K562 (cell line): ENCODE measurements at regions not wholly inside any gene's neighbourhood (a gene's known extent, or its start where the extent isn't known, plus 50 kb on each side); places are given as distances from the start of the nearest gene placed in this dataset.

ENCODE experiments used
- ARID4B ChIP-seq: sonication (generic); formaldehyde crosslinking; IDR thresholded peaks from 2 replicates; pipeline ENCODE4 v1.8.0; 2022; ENCODE audit warnings: mild to moderate bottlenecking, missing genetic modification reagents
- BCOR ChIP-seq: fragments of 450-650 bp; IDR thresholded peaks from 2 replicates; pipeline ENCODE4 v1.6.1; 2016
- CTCF ChIP-seq, 3 experiments: IDR thresholded peaks in 2 of 3; conservative IDR thresholded peaks in 1 of 3; 2 replicates each; pipeline ENCODE4 v1.5.1; 2011 to 2012; ENCODE audit warnings: low read length in 3 of 3, mild to moderate bottlenecking in 3 of 3, control low read depth in 2 of 3, improper control_type of control experiment in 1 of 3, inconsistent platforms in 1 of 3, low read depth in 1 of 3, mixed read lengths in 1 of 3, moderate library complexity in 1 of 3; ENCODE audit not compliant: insufficient read depth in 2 of 3
- GATAD2A ChIP-seq: fragments of 450-650 bp; IDR thresholded peaks from 2 replicates; pipeline ENCODE4 v1.6.1; 2017
- SAP30 ChIP-seq: fragments of 200-600 bp; sonication (generic); IDR thresholded peaks from 2 replicates; pipeline ENCODE4 v1.6.1; 2012; ENCODE audit warnings: borderline replicate concordance, low read depth, mild to moderate bottlenecking, moderate library complexity, low read length, control low read depth, inconsistent platforms; ENCODE audit not compliant: insufficient read depth, poor library complexity, severe bottlenecking
- STAT5B ChIP-seq: fragments of 250-450 bp; sonication (Bioruptor Pico); IDR thresholded peaks from 2 replicates; pipeline ENCODE4 v1.8.0; 2021; ENCODE audit warnings: mild to moderate bottlenecking, inconsistent platforms
- ZBTB1 ChIP-seq: sonication (generic); formaldehyde crosslinking; IDR thresholded peaks from 2 replicates; pipeline ENCODE4 v1.8.1; 2023; ENCODE audit warnings: missing genetic modification reagents, low read depth, mild to moderate bottlenecking, borderline replicate concordance
- ZBTB5 ChIP-seq: fragments of 450-650 bp; IDR thresholded peaks from 2 replicates; pipeline ENCODE4 v1.6.1; 2017; ENCODE audit warnings: antibody characterized with exemption
- ZFP36 ChIP-seq: fragments of 150-350 bp; IDR thresholded peaks from 2 replicates; pipeline ENCODE4 v1.6.1; 2018; ENCODE audit warnings: low read length, low read depth; ENCODE audit not compliant: partially characterized antibody

- TF ChIP-seq ZBTB1 (CRISPR knock-in tag) = no peak
- TF ChIP-seq ZBTB5 = no peak
- TF ChIP-seq CTCF (IDR thresholded peaks at IDR 0.05 in 2 of 3, conservative IDR thresholded peaks at IDR 0.05 in 1 of 3; ENCODE audit: insufficient read depth in 2 of 3, low read depth in 1 of 3, low read length in 3 of 3) = no peak
- no peak for TF ChIP-seq ARID4B (CRISPR knock-in tag)
- no peak for TF ChIP-seq STAT5B (CRISPR knock-in tag)
- TF ChIP-seq ZFP36 = no peak
- no peak for TF ChIP-seq BCOR
- TF ChIP-seq SAP30 = no peak
- TF ChIP-seq GATAD2A = no peak
Observed at GRCh38 chr18:77573571-77573970, 323.9 kb downstream of the GALR1 start.
